GM12801 (cell line): ENCODE measurements at regions not wholly inside any gene's neighbourhood (a gene's known extent, or its start where the extent isn't known, plus 50 kb on each side); places are given as distances from the start of the nearest gene placed in this dataset.

ENCODE experiments used
- CTCF ChIP-seq: IDR thresholded peaks from one replicate; pipeline ENCODE4 v1.5.1; 2011; ENCODE audit warnings: control low read depth; ENCODE audit not compliant: insufficient read length; ENCODE audit errors: extremely low read depth

GRCh38 chr20:57787151-57787989, 77.6 kb upstream of the PMEPA1 start:
- no peak for TF ChIP-seq CTCF

GRCh38 chr20:57786304-57786932, 76.6 kb upstream of the PMEPA1 start:
- no peak for TF ChIP-seq CTCF

- no peak for TF ChIP-seq CTCF
These were observed 75.9 kb upstream of the PMEPA1 start for GRCh38 chr20:57785720-57786119.

GRCh38 chr20:57785061-57785460, 75.2 kb upstream of the PMEPA1 start:
- TF ChIP-seq CTCF = no peak

- no peak for TF ChIP-seq CTCF
These were observed 74.4 kb upstream of the PMEPA1 start for GRCh38 chr20:57783956-57784837.

GRCh38 chr20:57783196-57783595, 73.4 kb upstream of the PMEPA1 start:
- no peak for TF ChIP-seq CTCF

GRCh38 chr20:57782631-57783041, 72.8 kb upstream of the PMEPA1 start:
- no peak for TF ChIP-seq CTCF
